DND-41 (cell line): ENCODE measurements at regions not wholly inside any gene's neighbourhood (a gene's known extent, or its start where the extent isn't known, plus 50 kb on each side); places are given as distances from the start of the nearest gene placed in this dataset.

Source experiments
- CTCF ChIP-seq: IDR thresholded peaks from 2 replicates; pipeline ENCODE4 v1.5.1; 2012; ENCODE audit warnings: borderline replicate concordance, low read length, moderate library complexity, mild to moderate bottlenecking; ENCODE audit not compliant: poor library complexity, severe bottlenecking; ENCODE audit errors: extremely low read depth
- EZH2 ChIP-seq: IDR thresholded peaks from 3 replicates; pipeline ENCODE4 v1.6.1; 2012; ENCODE audit warnings: borderline replicate concordance, low read depth, mild to moderate bottlenecking, moderate library complexity, low read length, inconsistent platforms; ENCODE audit not compliant: severe bottlenecking

GRCh38 chr2:190810981-190811587 lies 69.5 kb upstream of the GLS start:
- TF ChIP-seq CTCF (no peak), EZH2 (no peak)
